ENCODE measurements at regions not wholly inside any gene's neighbourhood (a gene's known extent, or its start where the extent isn't known, plus 50 kb on each side); places are given as distances from the start of the nearest gene placed in this dataset.
"Not testable (repeated sequence)": the region's sequence is repeated elsewhere in the genome, so short reads cannot be mapped to it uniquely, and the experiment has no call there.

DNA sequence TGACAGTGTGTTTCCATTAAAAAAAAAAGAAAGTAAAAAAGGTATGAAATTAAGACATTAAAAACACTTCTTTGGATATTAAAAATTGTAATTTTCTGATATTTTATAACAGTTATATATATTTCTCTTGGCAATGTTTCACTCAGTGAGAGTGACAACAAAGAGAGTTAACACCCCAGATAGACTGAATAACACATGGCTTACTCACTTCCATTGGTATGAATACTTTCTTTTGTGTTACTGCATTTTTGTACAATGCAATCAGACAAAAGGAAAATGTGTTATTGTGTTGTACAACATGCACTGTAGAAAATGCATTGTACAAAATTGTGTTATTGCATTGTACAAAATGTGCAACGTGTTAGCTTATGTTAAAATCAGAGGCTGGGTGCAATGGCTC is 676.6 kb upstream of the AMELY start:
- H3K4me3 ChIP-seq; intact Hi-C loops (cut with DNase I); ATAC-seq; DNase-seq; H3K27me3 ChIP-seq; H3K36me3 ChIP-seq; H3K4me1 ChIP-seq; H3K27ac ChIP-seq; H3K9me3 ChIP-seq: not testable (repeated sequence)

DNA sequence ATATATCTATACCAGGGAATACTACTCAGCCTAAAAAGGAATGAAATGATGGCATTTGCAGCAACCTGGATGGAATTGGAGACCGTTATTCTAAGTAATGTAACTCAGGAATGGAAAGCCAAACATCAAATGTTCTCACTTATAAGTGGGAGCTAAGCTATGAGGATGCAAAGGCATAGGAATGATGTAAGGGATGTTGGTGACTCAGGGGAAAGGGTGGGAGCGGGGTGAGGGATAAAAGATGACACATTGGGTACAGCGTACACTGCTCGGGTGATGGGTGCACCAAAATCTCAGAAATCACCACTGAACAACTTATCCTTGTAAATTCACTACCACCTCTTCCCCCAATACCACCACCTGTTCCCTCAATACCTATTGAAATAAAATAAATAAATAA is 651.0 kb upstream of the AMELY start:
- ATAC-seq (no peak), DNase-seq (no peak)
- no peaks in the 10 kb centered on the region for H3K27me3 ChIP-seq
- no peak overlapping the region for H3K4me3 ChIP-seq
- intact Hi-C loops (cut with DNase I), result no loop called here
- no peaks in the 10 kb centered on the region for H3K4me1 ChIP-seq
- H3K9me3 ChIP-seq, result no peaks in the 10 kb centered on the region
- no peak overlapping the region for H3K27ac ChIP-seq
- no peaks in the 10 kb centered on the region for H3K36me3 ChIP-seq
- TF ChIP-seq, protein P1, sequence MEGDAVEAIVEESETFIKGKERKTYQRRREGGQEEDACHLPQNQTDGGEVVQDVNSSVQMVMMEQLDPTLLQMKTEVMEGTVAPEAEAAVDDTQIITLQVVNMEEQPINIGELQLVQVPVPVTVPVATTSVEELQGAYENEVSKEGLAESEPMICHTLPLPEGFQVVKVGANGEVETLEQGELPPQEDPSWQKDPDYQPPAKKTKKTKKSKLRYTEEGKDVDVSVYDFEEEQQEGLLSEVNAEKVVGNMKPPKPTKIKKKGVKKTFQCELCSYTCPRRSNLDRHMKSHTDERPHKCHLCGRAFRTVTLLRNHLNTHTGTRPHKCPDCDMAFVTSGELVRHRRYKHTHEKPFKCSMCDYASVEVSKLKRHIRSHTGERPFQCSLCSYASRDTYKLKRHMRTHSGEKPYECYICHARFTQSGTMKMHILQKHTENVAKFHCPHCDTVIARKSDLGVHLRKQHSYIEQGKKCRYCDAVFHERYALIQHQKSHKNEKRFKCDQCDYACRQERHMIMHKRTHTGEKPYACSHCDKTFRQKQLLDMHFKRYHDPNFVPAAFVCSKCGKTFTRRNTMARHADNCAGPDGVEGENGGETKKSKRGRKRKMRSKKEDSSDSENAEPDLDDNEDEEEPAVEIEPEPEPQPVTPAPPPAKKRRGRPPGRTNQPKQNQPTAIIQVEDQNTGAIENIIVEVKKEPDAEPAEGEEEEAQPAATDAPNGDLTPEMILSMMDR (IDR thresholded peaks at IDR 0.05), result no peak

DNA sequence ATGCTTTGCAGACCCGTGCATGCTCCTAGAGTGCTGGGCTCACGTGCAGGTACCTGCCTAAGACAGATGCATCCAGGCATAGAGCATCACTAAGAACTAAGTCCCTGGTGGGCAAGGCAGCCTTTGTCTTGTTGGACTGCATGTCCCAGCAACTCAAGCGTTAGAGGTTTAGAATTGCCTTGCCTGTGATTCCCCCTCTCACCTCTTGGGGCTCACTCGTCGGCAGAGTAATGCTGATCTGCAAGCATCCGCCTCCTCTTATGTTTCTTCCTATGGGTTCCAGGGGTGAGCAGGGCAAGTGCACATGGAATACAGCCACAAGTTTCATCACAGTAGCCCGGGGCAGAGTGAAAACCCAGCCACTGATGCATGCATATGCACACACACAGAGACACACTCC is 646.1 kb upstream of the AMELY start:
- no peaks in the 10 kb centered on the region for H3K36me3 ChIP-seq
- H3K4me1 ChIP-seq, result no peaks in the 10 kb centered on the region
- no peak overlapping the region for H3K4me3 ChIP-seq
- ATAC-seq (no peak), DNase-seq (no peak)
- H3K27me3 ChIP-seq, result no peaks in the 10 kb centered on the region
- TF ChIP-seq, protein P1 (IDR thresholded peaks at IDR 0.05), result peak; percentile 15
- no peak overlapping the region for H3K27ac ChIP-seq
- no peaks in the 10 kb centered on the region for H3K9me3 ChIP-seq
- intact Hi-C loops (cut with DNase I), result no loop called here

DNA sequence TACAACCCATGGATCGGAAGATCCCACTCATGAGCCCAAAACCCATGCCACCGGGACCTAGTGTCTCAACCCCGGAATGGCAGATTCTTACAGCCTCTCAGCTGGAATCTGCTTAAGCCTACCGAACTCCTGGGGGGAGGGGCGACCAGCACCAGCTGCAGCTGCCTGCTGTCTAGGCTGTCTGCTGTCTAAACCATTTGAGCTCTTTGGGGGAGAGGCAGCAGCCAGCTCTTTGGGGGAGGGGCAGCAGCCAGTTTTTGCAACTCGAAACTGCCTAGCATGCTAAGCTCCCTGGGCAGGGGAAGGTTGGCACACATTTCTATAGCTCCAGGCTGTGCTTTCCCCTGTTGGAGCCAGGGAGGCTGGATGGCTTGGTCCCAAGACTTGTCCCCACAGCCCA is 643.5 kb upstream of the AMELY start:
- H3K36me3 ChIP-seq, result no peaks in the 10 kb centered on the region
- TF ChIP-seq, protein P1 (IDR thresholded peaks at IDR 0.05), result no peak

DNA sequence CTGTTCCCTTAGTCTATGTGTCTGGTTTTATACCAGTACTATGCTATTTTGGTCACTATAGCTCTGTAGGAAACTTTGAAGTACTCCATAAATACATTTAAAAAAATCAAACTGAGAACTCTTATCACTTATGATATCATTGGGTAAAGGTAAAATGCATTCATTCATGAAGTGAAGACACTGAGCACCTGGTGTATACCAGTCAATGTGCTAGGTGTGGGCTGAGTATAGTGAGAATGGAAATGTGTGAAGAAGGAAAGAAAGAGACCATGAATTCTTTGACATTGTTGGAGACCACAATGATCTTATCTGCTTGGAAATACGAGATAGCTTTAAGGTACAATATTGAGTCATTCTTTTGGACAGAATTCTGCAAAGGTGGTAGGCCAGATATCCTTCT is 633.5 kb upstream of the AMELY start:
- no peaks in the 10 kb centered on the region for H3K4me1 ChIP-seq
- H3K27ac ChIP-seq, result no peak overlapping the region
- intact Hi-C loops (cut with DNase I), result no loop called here
- ATAC-seq (no peak), DNase-seq (no peak)
- TF ChIP-seq, protein P1 (IDR thresholded peaks at IDR 0.05), result no peak
- H3K9me3 ChIP-seq, result no peaks in the 10 kb centered on the region
- H3K36me3 ChIP-seq, result no peaks in the 10 kb centered on the region
- H3K4me3 ChIP-seq, result no peak overlapping the region
- no peaks in the 10 kb centered on the region for H3K27me3 ChIP-seq

More for the DNA sequence above, 643.5 kb upstream of the AMELY start:
- H3K27ac ChIP-seq, result no peak overlapping the region
- DNase-seq (no peak), ATAC-seq (no peak)
- H3K9me3 ChIP-seq, result no peaks in the 10 kb centered on the region
- no peaks in the 10 kb centered on the region for H3K27me3 ChIP-seq
- intact Hi-C loops (cut with DNase I), result no loop called here
- no peak overlapping the region for H3K4me3 ChIP-seq
- no peaks in the 10 kb centered on the region for H3K4me1 ChIP-seq

DNA sequence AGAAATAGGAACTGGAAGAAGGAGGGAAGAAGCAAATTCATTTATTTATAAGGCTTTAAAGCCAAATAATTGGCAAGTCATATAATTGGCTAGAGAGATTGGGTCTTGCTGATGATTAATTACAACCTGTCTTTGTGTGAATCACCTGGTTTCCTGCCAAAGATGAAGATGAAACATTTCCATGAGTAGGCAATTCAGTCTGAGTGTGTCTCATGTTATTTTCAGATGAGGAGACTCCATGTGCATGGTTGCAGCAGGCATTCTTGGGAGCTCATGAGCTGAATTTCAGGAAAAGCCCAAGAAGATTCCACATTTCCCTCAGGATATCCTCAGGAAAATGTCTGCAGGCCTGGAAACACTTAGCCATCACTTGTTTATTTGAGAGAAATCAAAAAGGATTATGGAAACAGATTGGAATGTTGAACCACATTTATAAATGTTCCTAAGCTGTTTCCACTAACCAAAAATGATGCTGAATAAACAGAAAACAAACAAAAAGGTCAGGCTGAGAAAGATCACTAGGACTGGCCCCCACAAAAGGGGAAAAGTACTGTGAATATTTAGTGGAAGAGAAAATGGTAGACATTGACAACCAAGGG is 632.7 kb upstream of the AMELY start:
- Histone ChIP-seq H3K27ac (no peak overlapping the region), H3K4me1 (no peaks in the 10 kb centered on the region), H3K27me3 (no peaks in the 10 kb centered on the region), H3K9me3 (no peaks in the 10 kb centered on the region), H3K36me3 (no peaks in the 10 kb centered on the region), H3K4me3 (no peak overlapping the region)
- DNase-seq (no peak), ATAC-seq (no peak)
- intact Hi-C loops (cut with DNase I), result no loop called here
- TF ChIP-seq, protein P1 (IDR thresholded peaks at IDR 0.05), result no peak
